Lower leg skin (tissue), 4 donors: ENCODE measurements at regions not wholly inside any gene's neighbourhood (a gene's known extent, or its start where the extent isn't known, plus 50 kb on each side); places are given as distances from the start of the nearest gene placed in this dataset.
"Not testable (repeated sequence)": the region's sequence is repeated elsewhere in the genome, so short reads cannot be mapped to it uniquely, and the experiment has no call there.

Experiments
- DNase-seq, 2 donors: peaks; one replicate each; pipeline ENCODE4 v3.0.0-alpha.2; 2019; ENCODE audit warnings: low spot score in 2 of 2
- H3K4me3 ChIP-seq: fragments of 200-600 bp; sonication (generic); 2 replicates; pipeline ENCODE4 v1.5.1; 2017; ENCODE audit warnings: mild to moderate bottlenecking, low read depth; ENCODE audit not compliant: poor library complexity, severe bottlenecking
- POLR2A ChIP-seq, 2 donors: fragments of 450-650 bp; IDR thresholded peaks; one replicate each; pipeline ENCODE4 v1.6.1; 2016 to 2017; ENCODE audit warnings: antibody characterized with exemption in 2 of 2, mild to moderate bottlenecking in 1 of 2, moderate library complexity in 1 of 2
- WGBS, 2 donors: methylation state at CpG; one replicate each; pipeline ENCODE4 v1.1.5; 2018; 5-methylcytosine and 5-hydroxymethylcytosine counted together
- intact Hi-C: fragments of 100-400 bp; cut with DNase I; formaldehyde crosslinking; loops from one replicate; pipeline ENCODE4 v1.15.0; 2023; ENCODE audit warnings: low total_unique reads
- TF ChIP-seq, protein P1 (sequence below), 3 donors: fragments of 450-650 bp; IDR thresholded peaks; one replicate each; pipeline ENCODE4 v1.5.1; 2016; ENCODE audit warnings: antibody characterized with exemption in 3 of 3, mild to moderate bottlenecking in 3 of 3, moderate library complexity in 2 of 3

DNA sequence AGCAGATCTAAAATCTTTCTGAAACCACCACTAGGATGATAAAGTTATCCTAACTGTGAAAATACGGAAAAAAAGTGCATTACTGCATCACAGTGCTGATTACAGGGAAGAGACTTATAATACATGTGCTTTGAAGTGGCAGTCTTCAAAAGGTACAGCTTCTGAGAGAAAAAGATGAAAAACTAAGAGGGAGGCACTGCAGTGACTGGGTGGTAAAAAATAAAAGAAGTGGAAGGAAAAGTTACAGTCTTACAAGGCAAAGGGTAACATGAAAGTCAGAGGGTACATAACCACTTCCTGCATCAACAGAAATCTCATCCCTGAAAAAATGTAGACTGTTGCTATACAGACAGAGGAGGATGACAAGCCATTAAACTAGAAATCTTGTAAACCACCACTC is 465.3 kb downstream of the ACTR3B start:
- TF ChIP-seq, protein P1, sequence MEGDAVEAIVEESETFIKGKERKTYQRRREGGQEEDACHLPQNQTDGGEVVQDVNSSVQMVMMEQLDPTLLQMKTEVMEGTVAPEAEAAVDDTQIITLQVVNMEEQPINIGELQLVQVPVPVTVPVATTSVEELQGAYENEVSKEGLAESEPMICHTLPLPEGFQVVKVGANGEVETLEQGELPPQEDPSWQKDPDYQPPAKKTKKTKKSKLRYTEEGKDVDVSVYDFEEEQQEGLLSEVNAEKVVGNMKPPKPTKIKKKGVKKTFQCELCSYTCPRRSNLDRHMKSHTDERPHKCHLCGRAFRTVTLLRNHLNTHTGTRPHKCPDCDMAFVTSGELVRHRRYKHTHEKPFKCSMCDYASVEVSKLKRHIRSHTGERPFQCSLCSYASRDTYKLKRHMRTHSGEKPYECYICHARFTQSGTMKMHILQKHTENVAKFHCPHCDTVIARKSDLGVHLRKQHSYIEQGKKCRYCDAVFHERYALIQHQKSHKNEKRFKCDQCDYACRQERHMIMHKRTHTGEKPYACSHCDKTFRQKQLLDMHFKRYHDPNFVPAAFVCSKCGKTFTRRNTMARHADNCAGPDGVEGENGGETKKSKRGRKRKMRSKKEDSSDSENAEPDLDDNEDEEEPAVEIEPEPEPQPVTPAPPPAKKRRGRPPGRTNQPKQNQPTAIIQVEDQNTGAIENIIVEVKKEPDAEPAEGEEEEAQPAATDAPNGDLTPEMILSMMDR (IDR thresholded peaks at IDR 0.05) = no peak
- TF ChIP-seq POLR2A (IDR thresholded peaks at IDR 0.05) = no peak
- intact Hi-C loops = no loop called here
- no peak overlapping the region for H3K4me3 ChIP-seq
- DNase-seq = no peak
- 80 to 85% methylated on average over 1 of the region's 1 CpG for WGBS, 2 donors

GRCh38 chr7:153245136-153245535 is 485.6 kb downstream of the ACTR3B start:
- H3K4me3 ChIP-seq, DNase-seq, intact Hi-C loops: not testable (repeated sequence)
- WGBS, 2 donors = 48 to 58% methylated on average over 7 of the region's 7 CpGs

DNA sequence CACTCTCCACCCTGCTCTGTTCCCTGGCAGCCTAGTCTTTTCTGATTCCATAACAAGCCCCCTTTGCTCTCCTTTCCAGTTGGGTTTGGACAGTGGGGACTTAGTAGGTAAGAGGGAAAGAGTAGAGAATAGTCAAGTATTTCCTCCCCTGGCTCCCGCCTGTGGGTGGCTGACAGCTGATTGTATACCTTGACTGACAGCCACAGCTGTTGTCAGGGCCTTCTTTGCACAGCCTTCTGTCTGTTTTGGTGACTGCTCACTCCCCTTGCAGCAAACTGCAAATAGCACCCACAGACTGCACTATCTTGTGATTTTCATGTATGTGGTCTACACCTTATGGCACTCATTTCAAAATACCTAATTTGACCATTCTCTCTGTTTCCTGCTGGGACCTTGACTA is 486.3 kb downstream of the ACTR3B start:
- no peak overlapping the region for H3K4me3 ChIP-seq
- TF ChIP-seq POLR2A (IDR thresholded peaks at IDR 0.05) = no peak
- TF ChIP-seq, protein P1 (IDR thresholded peaks at IDR 0.05) = no peak
- DNase-seq = no peak
- intact Hi-C loops = no loop called here
- 89 to 94% methylated on average over 1 of the region's 1 CpG for WGBS, 2 donors

GRCh38 chr7:153247926-153248325 is 488.4 kb downstream of the ACTR3B start:
- DNase-seq = no peak
- intact Hi-C loops = no loop called here
- 61 to 77% methylated on average over 4 of the region's 4 CpGs for WGBS, 2 donors
- TF ChIP-seq POLR2A (IDR thresholded peaks at IDR 0.05) = no peak
- TF ChIP-seq, protein P1 (IDR thresholded peaks at IDR 0.05) = no peak
- H3K4me3 ChIP-seq = no peak overlapping the region

DNA sequence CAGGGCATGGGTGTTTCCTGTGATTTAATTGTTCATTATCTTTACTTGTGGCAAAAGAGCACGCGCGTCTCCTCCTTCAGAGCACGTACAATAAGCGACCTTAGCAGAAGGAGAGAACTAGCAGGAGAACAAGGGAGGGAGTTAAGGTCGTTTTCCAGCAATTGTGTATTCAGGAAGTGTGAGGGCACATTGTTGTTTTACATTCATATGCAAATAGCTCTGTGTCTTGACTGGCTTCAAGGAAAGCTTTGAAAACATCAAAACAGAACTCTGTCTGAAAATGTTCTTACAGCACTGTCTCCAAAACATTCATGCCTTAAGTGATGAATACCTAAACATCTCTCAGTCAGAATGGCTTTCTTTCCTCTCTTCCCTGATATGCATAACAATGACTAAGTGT is 499.1 kb downstream of the ACTR3B start:
- intact Hi-C loops = no loop called here
- 61 to 71% methylated on average over 6 of the region's 6 CpGs for WGBS, 2 donors
- no peak for TF ChIP-seq POLR2A (IDR thresholded peaks at IDR 0.05)
- TF ChIP-seq, protein P1 (IDR thresholded peaks at IDR 0.05) = no peak
- no peak overlapping the region for H3K4me3 ChIP-seq
- no peak for DNase-seq

DNA sequence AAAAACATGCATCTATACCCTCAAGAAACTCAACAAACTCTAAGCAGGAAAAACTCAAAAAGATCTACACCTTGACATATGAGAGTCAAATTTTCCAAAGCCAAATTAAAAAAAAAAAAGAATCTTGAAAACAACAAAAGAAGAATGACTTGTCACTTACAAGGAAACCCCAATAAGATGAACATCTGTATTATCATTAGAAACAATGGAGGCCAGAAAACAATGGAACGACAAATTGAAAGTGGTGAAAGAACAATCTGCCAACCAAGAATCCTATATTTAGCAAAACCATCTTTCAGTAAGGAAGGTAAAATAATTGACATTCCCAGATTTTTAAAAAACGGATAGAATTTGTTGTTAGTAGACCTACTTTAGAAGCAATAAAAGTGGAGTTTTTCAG is 516.8 kb downstream of the ACTR3B start:
- intact Hi-C loops = no loop called here

More for the DNA sequence above, 516.8 kb downstream of the ACTR3B start:
- H3K4me3 ChIP-seq = no peak overlapping the region
- no peak for DNase-seq
- TF ChIP-seq POLR2A (IDR thresholded peaks at IDR 0.05) = no peak
- TF ChIP-seq, protein P1 (IDR thresholded peaks at IDR 0.05) = no peak
- 88 to 92% methylated on average over 2 of the region's 2 CpGs for WGBS, 2 donors
